IMR-90 (cell line): ENCODE measurements at regions not wholly inside any gene's neighbourhood (a gene's known extent, or its start where the extent isn't known, plus 50 kb on each side); places are given as distances from the start of the nearest gene placed in this dataset.

ENCODE experiments used
- MXI1 ChIP-seq: IDR thresholded peaks from 2 replicates; pipeline ENCODE4 v1.6.1; 2012; ENCODE audit warnings: low read depth, mild to moderate bottlenecking, low read length, moderate library complexity, borderline replicate concordance
- POLR2A ChIP-seq: IDR thresholded peaks from 2 replicates; pipeline ENCODE4 v1.6.1; 2012; ENCODE audit warnings: mild to moderate bottlenecking, low read depth, low read length

GRCh38 chr12:127802271-127802670 is 464.7 kb upstream of the TMEM132C start:
- TF ChIP-seq MXI1 (no peak), POLR2A (no peak)
